ENCODE measurements at regions not wholly inside any gene's neighbourhood (a gene's known extent, or its start where the extent isn't known, plus 50 kb on each side); places are given as distances from the start of the nearest gene placed in this dataset.

DNA sequence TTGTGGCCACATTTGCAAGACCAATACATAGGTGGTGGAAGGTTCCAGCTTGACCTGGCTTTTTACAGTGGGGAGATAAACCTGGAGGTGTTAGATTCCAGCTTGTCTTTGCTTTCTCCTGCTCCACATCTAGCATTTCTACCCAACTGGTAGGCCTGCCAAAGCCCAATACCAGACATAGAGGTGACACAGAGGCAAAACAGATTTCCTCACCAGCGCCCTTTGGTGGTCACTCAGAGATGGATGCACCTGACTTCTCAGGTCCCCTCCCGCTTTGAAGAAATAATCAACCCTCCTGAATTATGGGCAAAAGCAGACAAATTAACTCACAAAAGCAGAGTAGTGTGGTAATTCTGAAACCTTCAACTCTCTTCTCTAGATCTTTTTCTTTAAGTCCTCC, 1356.2 kb downstream of the FAM181B start:
- Histone ChIP-seq H3K27ac (no peak overlapping the region), H3K4me1 (no peaks in the 10 kb centered on the region), H3K36me3 (no peaks in the 10 kb centered on the region), H3K4me3 (no peak overlapping the region), H3K9me3 (no peaks in the 10 kb centered on the region), H3K27me3 (no peaks in the 10 kb centered on the region)
- no peak for DNase-seq
- no peak for TF ChIP-seq POLR2A (IDR thresholded peaks at IDR 0.05)
- TF ChIP-seq, protein P1, sequence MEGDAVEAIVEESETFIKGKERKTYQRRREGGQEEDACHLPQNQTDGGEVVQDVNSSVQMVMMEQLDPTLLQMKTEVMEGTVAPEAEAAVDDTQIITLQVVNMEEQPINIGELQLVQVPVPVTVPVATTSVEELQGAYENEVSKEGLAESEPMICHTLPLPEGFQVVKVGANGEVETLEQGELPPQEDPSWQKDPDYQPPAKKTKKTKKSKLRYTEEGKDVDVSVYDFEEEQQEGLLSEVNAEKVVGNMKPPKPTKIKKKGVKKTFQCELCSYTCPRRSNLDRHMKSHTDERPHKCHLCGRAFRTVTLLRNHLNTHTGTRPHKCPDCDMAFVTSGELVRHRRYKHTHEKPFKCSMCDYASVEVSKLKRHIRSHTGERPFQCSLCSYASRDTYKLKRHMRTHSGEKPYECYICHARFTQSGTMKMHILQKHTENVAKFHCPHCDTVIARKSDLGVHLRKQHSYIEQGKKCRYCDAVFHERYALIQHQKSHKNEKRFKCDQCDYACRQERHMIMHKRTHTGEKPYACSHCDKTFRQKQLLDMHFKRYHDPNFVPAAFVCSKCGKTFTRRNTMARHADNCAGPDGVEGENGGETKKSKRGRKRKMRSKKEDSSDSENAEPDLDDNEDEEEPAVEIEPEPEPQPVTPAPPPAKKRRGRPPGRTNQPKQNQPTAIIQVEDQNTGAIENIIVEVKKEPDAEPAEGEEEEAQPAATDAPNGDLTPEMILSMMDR (IDR thresholded peaks at IDR 0.05) = no peak

DNA sequence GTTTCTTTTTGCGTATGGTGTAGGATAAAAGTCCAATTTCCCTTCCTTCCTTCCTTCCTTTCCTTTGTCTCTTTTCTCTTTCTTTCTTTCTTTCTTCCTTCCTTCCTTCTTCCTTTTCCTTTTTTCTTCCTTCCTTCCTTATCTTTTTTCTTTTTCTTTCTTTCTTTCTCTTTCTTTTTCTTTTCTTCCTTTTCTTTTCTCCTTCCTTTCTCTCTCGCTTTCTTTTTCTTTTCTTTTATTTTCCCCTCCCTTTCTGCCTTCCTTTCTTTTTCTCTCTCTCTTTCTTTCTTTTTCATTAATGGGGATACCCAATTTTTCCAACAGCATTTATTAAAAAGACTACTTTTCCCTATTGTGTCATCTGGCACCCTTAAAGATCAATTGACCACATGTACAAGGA, 1359.7 kb downstream of the FAM181B start:
- no peaks in the 10 kb centered on the region for H3K9me3 ChIP-seq
- no peaks in the 10 kb centered on the region for H3K27me3 ChIP-seq
- no peak overlapping the region for H3K27ac ChIP-seq
- no peaks in the 10 kb centered on the region for H3K36me3 ChIP-seq
- TF ChIP-seq, protein P1 (IDR thresholded peaks at IDR 0.05) = no peak
- TF ChIP-seq POLR2A (IDR thresholded peaks at IDR 0.05) = no peak
- DNase-seq = no peak
- H3K4me1 ChIP-seq = no peaks in the 10 kb centered on the region
- H3K4me3 ChIP-seq = no peak overlapping the region

DNA sequence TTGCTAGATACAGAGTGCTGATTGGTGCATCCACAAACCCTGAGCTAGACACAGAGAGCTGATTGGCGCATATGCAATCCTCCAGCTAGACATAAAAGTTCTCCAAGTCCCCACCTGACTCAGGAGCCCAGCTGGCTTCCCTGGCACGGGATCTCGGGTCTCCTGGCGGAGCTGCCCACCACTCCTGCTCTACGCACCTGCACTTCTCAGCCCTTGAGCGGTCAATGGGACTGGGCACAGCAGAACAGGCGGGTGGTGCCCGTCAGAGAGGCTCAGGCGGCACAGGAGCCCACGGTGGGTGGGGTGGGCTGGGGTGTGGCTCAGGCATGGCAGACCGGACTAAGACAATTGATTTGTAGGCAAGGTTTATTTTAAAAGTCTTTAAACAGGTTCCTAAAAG, 1365.5 kb downstream of the FAM181B start:
- Histone ChIP-seq H3K27ac (no peak overlapping the region), H3K4me1 (no peaks in the 10 kb centered on the region), H3K36me3 (no peaks in the 10 kb centered on the region), H3K27me3 (no peaks in the 10 kb centered on the region), H3K9me3 (peaks cover 0 to 3% (median 0%) of the 10 kb centered on the region in 4 donors), H3K4me3 (no peak overlapping the region)
- no peak for DNase-seq
- TF ChIP-seq, protein P1 (IDR thresholded peaks at IDR 0.05) = no peak
- TF ChIP-seq POLR2A (IDR thresholded peaks at IDR 0.05) = no peak

DNA sequence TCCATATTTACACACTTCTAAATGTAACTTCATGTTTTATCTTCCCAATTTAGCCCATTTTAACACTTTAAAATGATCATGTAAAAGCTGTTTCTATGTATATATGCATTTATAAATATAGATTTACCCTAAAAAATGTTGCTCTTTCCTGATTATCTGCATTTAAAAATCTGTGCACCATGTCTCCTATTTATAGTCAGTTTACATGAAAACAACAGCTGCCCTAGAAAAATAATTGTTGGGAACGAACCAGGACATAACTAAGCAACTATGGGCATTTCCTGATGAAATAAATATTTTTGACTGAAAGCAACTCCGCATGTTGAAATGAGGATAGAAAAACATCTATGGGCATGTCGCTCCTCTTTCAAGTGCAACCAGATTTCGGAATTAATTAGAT, 1368.2 kb downstream of the FAM181B start:
- Histone ChIP-seq H3K9me3 (peaks cover 0 to 3% (median 0%) of the 10 kb centered on the region in 4 donors), H3K27ac (no peak overlapping the region), H3K4me3 (no peak overlapping the region), H3K27me3 (no peaks in the 10 kb centered on the region), H3K4me1 (no peaks in the 10 kb centered on the region), H3K36me3 (no peaks in the 10 kb centered on the region)
- DNase-seq = no peak
- no peak for TF ChIP-seq POLR2A (IDR thresholded peaks at IDR 0.05)
- TF ChIP-seq, protein P1 (IDR thresholded peaks at IDR 0.05) = no peak

DNA sequence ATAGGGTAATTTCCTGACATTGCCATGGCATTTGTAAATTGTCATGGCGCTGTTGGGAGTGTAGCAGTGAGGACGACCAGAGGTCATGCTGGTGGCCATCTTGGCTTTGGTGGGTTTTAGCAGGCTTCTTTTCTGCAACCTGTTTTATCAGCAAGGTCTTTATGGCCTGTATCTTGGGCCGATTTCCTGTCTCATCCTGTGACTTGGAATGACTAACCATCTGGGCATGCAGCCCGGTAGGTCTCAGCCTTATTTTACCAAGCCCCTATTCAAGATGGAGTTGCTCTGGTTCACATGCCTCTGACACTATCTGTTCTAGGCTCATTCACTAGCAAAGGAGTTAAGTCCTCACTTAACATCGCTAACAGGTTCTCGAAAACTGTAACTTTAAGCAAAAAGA, 1374.2 kb downstream of the FAM181B start:
- DNase-seq = no peak
- no peaks in the 10 kb centered on the region for H3K36me3 ChIP-seq
- H3K4me1 ChIP-seq = no peaks in the 10 kb centered on the region
- TF ChIP-seq POLR2A (IDR thresholded peaks at IDR 0.05) = no peak
- TF ChIP-seq, protein P1 (IDR thresholded peaks at IDR 0.05) = no peak
- no peaks in the 10 kb centered on the region for H3K27me3 ChIP-seq
- no peak overlapping the region for H3K4me3 ChIP-seq
- H3K27ac ChIP-seq = no peak overlapping the region
- H3K9me3 ChIP-seq = no peaks in the 10 kb centered on the region

DNA sequence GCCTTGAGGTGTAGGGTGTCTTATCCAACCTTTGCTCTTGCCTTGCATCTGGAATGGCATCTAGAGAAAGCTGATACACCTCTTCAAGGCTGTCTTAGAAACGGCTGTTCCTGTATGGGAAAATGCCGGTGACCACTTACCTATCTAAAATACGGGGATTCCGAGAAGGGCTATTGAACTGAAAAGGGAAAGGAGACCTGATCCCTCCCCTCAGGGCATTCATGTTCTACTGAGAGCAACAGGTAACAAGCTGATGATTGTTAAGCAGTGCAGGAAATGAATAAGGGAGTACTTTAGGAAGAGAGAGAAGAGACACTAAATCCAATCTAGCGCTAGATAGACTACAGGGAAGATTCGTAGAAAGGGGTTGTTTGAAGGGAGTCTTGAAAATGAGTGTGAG, 1388.1 kb downstream of the FAM181B start:
- H3K36me3 ChIP-seq = no peaks in the 10 kb centered on the region
- H3K27ac ChIP-seq = no peak overlapping the region
- no peak for TF ChIP-seq POLR2A (IDR thresholded peaks at IDR 0.05)
- TF ChIP-seq, protein P1 (IDR thresholded peaks at IDR 0.05) = no peak
- no peaks in the 10 kb centered on the region for H3K9me3 ChIP-seq
- H3K27me3 ChIP-seq = no peaks in the 10 kb centered on the region
- no peak for DNase-seq
- no peaks in the 10 kb centered on the region for H3K4me1 ChIP-seq
- no peak overlapping the region for H3K4me3 ChIP-seq

Data from Peyer's patch (tissue), 4 donors.